BJ (cell line): ENCODE measurements at regions not wholly inside any gene's neighbourhood (a gene's known extent, or its start where the extent isn't known, plus 50 kb on each side); places are given as distances from the start of the nearest gene placed in this dataset.

ENCODE experiments used
- CTCF ChIA-PET: fragments of 350-600 bp; formaldehyde crosslinking; extraction: SDS; loops from one replicate; lab custom pipeline; 2021; ENCODE audit warnings: antibody characterized with exemption, inconsistent platforms; lab: Yijun Ruan, JAX
- POLR2A ChIA-PET: fragments of 300-600 bp; sonication (Branson Sonifier 250); formaldehyde crosslinking; extraction: SDS; loops from one replicate; lab custom pipeline; 2021; ENCODE audit warnings: antibody characterized with exemption; lab: Charles Lee
- DNase-seq: peaks from one replicate; pipeline ENCODE4 v3.0.0-alpha.2; 2011; ENCODE audit warnings: low read depth
- H3K27me3 ChIP-seq: 2 replicates; pipeline ENCODE4 v1.6.0; 2011; ENCODE audit warnings: low read length; ENCODE audit not compliant: control insufficient read depth, insufficient read depth
- H3K36me3 ChIP-seq: 2 replicates; pipeline ENCODE4 v1.5.1; 2011; ENCODE audit warnings: low read length; ENCODE audit not compliant: control insufficient read depth, insufficient read depth
- H3K4me3 ChIP-seq: 2 replicates; pipeline ENCODE4 v1.5.1; 2011; ENCODE audit warnings: low read depth, mild to moderate bottlenecking, control low read depth, low read length
- CTCF ChIP-seq: IDR thresholded peaks from 2 replicates; pipeline ENCODE4 v1.5.1; 2011; ENCODE audit warnings: low read depth, mild to moderate bottlenecking, control low read depth, inconsistent platforms, low read length, moderate library complexity; ENCODE audit not compliant: insufficient read depth

- H3K4me3 ChIP-seq = no peak overlapping the region
- H3K27me3 ChIP-seq = no peaks in the 10 kb centered on the region
- H3K36me3 ChIP-seq = no peaks in the 10 kb centered on the region
- TF ChIP-seq CTCF = no peak
- ChIA-PET POLR2A (no interaction called here), CTCF (no interaction called here)
- no peak for DNase-seq
Observed at GRCh38 chr5:67660149-67660548, 463.6 kb upstream of the CD180 start.

GRCh38 chr5:67659288-67659687 is 462.7 kb upstream of the CD180 start:
- ChIA-PET CTCF (no interaction called here), POLR2A (no interaction called here)
- no peak for DNase-seq
- no peaks in the 10 kb centered on the region for H3K36me3 ChIP-seq
- TF ChIP-seq CTCF = no peak
- H3K27me3 ChIP-seq = no peaks in the 10 kb centered on the region
- H3K4me3 ChIP-seq = no peak overlapping the region

- no peak for TF ChIP-seq CTCF
- Histone ChIP-seq H3K27me3 (no peaks in the 10 kb centered on the region), H3K36me3 (no peaks in the 10 kb centered on the region), H3K4me3 (no peak overlapping the region)
- POLR2A ChIA-PET = no interaction called here
- CTCF ChIA-PET = no interaction called here
- no peak for DNase-seq
Observed at GRCh38 chr5:67657055-67657454, 460.5 kb upstream of the CD180 start.

GRCh38 chr5:67652201-67652600 is 455.6 kb upstream of the CD180 start:
- Histone ChIP-seq H3K27me3 (no peaks in the 10 kb centered on the region), H3K36me3 (no peaks in the 10 kb centered on the region), H3K4me3 (no peak overlapping the region)
- CTCF ChIA-PET = interaction anchor here (1.1 kb wide), 1 partner anchor 10 kb away, joined by 3 read pairs; no protein-coding TSS in a partner anchor
- POLR2A ChIA-PET = interaction anchor here (0.6 kb wide), 1 partner anchor 537 kb away, joined by 14 read pairs; no protein-coding TSS in a partner anchor
- DNase-seq = no peak
- no peak for TF ChIP-seq CTCF

GRCh38 chr5:67651180-67651579 is 454.6 kb upstream of the CD180 start:
- no peak for DNase-seq
- H3K4me3 ChIP-seq = no peak overlapping the region
- H3K36me3 ChIP-seq = no peaks in the 10 kb centered on the region
- ChIA-PET POLR2A (no interaction called here), CTCF (interaction anchor here (1.0 kb wide), 1 partner anchor 18 kb away, joined by 3 read pairs; no protein-coding TSS in a partner anchor)
- no peaks in the 10 kb centered on the region for H3K27me3 ChIP-seq
- TF ChIP-seq CTCF = no peak
